AG10803 (cell line): ENCODE measurements at regions not wholly inside any gene's neighbourhood (a gene's known extent, or its start where the extent isn't known, plus 50 kb on each side); places are given as distances from the start of the nearest gene placed in this dataset.

Source experiments
- DNase-seq: peaks from one replicate; pipeline ENCODE4 v3.0.0; 2010; ENCODE audit warnings: low read depth
- H3K4me3 ChIP-seq: 2 replicates; pipeline ENCODE4 v1.5.1; 2011; ENCODE audit warnings: mild to moderate bottlenecking, low read length, control low read depth
- TF ChIP-seq, protein P1 (sequence below): conservative IDR thresholded peaks from 2 replicates; pipeline ENCODE4 v1.5.1; 2011; ENCODE audit warnings: mild to moderate bottlenecking, low read length, control low read depth, inconsistent platforms

DNA sequence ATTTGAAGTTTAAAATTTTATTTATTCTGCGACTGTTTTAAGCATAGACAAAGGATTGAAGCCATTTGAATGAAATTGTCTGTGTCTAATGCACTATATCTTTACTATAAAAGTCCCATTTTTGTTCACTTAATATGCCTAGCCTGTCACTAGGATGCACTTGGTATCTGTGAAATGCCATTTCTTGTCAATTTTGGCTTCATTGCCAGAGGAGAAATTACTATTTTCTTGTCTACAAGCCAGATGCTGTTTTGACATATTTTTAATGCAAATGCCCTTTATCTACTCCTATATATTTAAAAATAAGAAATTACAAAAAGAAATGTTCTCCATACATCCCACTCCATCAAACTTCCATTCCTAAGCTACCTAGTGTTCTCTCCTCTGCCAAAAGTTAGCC lies 1704.5 kb upstream of the RAG2 start:
- TF ChIP-seq, protein P1, sequence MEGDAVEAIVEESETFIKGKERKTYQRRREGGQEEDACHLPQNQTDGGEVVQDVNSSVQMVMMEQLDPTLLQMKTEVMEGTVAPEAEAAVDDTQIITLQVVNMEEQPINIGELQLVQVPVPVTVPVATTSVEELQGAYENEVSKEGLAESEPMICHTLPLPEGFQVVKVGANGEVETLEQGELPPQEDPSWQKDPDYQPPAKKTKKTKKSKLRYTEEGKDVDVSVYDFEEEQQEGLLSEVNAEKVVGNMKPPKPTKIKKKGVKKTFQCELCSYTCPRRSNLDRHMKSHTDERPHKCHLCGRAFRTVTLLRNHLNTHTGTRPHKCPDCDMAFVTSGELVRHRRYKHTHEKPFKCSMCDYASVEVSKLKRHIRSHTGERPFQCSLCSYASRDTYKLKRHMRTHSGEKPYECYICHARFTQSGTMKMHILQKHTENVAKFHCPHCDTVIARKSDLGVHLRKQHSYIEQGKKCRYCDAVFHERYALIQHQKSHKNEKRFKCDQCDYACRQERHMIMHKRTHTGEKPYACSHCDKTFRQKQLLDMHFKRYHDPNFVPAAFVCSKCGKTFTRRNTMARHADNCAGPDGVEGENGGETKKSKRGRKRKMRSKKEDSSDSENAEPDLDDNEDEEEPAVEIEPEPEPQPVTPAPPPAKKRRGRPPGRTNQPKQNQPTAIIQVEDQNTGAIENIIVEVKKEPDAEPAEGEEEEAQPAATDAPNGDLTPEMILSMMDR: no peak

DNA sequence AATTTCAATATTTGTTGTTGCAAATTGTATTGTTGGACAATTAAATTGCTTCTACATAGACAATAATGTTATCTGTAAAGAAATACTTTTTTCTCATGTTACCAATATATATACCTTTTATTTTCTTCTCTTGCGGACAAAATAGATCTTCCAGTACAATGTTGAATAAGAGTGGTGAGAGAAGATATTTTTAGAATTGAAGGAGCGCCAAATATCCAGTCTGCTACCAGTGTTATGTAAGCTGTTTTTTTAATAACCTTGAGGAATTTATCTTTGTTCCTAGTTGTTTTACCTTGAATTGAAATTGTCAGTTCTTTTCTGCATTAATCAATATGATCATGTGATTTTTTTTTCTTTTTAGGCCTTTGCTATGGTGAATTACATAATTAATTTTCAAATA lies 1702.5 kb upstream of the RAG2 start:
- TF ChIP-seq, protein P1: no peak
- DNase-seq: no peak
- no peak overlapping the region for H3K4me3 ChIP-seq

More for the DNA sequence above, 1704.5 kb upstream of the RAG2 start:
- DNase-seq: no peak
- no peak overlapping the region for H3K4me3 ChIP-seq

DNA sequence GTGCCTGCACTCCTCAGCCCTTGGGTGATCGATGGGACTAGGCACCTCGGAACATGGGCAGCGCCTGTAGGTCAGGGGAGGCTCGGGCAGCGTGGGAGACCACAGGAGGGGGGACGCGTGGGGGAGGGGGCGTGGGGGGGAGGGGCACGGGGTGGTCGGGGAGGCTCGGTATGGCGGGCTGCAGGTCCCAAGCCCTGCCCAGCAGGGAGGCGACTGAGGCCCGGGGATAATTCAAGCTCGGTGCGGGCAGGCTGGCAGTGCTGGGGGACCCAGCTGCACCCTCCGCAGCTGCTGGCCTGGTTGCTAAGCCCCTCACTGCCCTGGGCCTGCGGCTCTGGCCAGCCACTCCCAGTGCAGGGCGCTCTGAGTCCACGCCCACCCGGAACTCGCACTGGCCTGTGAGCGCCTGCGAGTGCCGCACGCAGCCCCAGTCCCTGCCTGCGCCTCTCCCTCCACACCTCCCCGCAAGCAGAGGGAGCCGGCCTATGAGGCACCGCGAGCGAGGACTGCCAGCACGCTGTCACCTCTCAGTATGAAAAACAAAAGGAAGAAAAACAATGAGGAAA lies 1698.3 kb upstream of the RAG2 start:
- no peak for DNase-seq
- no peak overlapping the region for H3K4me3 ChIP-seq
- TF ChIP-seq, protein P1: no peak

DNA sequence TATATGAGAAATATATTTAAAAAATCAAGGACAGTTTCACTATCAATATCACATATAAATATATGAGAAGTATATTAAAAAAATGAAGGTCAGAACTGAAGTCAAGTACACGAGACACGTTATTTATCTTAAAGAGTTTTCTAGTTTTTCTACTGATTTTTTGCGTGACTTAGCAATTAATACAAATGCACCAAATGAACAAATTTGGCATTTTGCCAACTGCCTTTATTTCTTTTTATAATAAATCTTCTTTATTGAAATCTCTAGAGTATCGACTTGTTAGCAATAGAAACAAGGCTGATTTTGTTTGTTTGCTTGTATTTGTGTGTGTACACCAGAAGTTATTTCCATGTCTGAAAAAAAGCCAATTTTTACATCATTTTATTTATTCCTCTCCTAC lies 1684.7 kb upstream of the RAG2 start:
- no peak overlapping the region for H3K4me3 ChIP-seq
- TF ChIP-seq, protein P1: no peak
- no peak for DNase-seq

DNA sequence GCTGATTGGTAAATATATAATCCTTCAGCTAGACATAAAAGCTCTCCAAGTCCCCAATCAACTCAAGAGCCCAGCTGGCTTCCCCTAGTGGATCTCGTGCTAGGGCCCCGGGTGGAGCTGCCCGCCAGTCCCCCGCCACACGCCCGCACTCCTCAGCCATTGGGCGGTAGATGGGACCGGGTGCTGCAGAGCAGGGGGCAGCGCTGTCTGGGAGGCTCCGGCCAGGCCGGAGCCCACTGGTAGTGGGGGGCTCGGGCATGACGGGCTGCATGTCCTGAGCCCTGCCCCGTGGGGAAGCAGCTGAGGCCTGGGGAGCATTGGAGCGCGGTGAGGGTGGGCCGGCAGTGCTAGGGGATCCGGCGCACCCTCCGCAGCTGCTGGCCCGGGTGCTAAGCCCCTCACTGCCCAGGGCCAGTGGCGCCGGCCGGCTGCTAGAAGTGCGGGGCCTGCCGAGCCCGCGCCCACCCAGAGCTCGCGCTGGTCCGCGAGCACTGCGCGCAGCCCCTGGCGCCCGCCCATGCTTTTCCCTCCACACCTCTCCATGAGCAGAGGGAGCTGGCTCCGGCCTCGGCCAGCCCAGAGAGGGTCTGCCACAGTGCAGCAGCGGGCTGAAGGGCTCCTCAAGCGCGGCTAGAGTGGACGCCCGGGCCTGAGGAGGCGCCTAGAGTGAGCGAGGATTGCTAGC lies 1680.6 kb upstream of the RAG2 start:
- TF ChIP-seq, protein P1: no peak
- no peak overlapping the region for H3K4me3 ChIP-seq
- no peak for DNase-seq

DNA sequence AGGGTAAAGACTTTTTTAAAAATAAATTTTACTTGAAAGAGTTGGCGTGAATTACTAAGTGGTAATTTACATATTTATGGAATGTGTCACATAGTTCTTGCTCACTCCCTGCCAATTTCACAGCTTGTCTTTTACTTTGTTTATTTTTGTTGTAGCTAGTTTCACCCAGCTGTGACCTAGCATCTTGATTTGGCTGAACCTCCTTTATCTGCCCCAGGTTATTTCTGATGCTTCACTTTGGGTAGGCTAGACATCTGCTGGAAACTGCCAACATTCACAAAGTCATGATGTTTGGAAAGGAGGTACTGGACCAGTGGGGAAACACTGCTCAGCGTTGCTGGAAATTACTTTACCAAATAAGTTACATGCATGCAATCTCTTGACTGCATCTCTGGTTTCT lies 1676.0 kb upstream of the RAG2 start:
- TF ChIP-seq, protein P1: no peak
- no peak overlapping the region for H3K4me3 ChIP-seq
- DNase-seq: no peak

DNA sequence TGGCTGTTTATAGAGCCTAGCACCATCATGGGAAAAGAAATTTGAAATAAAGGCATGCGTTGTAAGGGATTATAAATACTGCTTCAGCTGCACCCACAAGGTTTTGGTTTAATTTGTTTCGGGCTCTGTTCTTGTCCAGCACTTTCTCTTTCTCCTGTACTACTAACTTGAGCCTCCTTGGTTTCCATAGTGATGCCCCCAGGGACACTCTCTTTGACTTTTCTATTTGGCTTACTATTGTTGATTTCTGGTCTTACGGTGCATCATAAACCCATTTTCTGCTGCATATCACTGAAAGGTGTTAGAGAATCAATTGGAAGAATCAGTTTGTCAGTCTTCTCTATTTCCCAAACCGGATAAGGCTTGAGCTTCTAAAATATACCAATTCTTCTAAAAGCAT lies 1674.3 kb upstream of the RAG2 start:
- TF ChIP-seq, protein P1: no peak
- DNase-seq: no peak

More for the DNA sequence above, 1674.3 kb upstream of the RAG2 start:
- no peak overlapping the region for H3K4me3 ChIP-seq
